CD1c-positive myeloid dendritic cell (primary cell): ENCODE measurements at regions not wholly inside any gene's neighbourhood (a gene's known extent, or its start where the extent isn't known, plus 50 kb on each side); places are given as distances from the start of the nearest gene placed in this dataset.
"Not testable (repeated sequence)": the region's sequence is repeated elsewhere in the genome, so short reads cannot be mapped to it uniquely, and the experiment has no call there.

ENCODE experiments used
- DNase-seq: peaks from one replicate; pipeline ENCODE4 v3.0.0-alpha.2; 2016; ENCODE audit errors: extremely low spot score

- DNase-seq = no peak
Measured at GRCh38 chr5:25393256-25393655, 748.5 kb upstream of the CDH10 start.

GRCh38 chr5:25387953-25388352 lies 743.2 kb upstream of the CDH10 start:
- no peak for DNase-seq

GRCh38 chr5:25362799-25363198 lies 718.0 kb upstream of the CDH10 start:
- DNase-seq = no peak

DNA sequence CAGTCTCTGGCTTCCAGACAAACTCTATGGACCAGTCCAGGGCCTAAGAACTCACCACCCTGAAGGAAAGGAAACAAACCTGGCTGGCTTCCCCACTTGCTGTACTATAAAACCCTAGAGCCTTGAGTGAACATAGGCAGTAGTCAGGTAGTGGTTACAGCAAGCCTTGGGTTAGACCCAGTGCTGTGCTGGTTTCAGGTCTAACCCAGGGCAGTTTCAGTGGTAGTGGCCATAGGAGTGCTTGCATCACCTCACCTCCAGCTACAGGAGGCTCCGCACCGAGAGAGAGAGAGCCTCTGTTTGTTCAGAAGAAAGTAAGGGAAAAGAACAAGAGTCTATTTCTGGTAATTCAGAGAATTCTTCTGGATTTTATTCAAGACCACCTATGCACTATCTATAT lies 714.1 kb upstream of the CDH10 start:
- DNase-seq = no peak

GRCh38 chr5:25357605-25358004 lies 712.8 kb upstream of the CDH10 start:
- DNase-seq = no peak

GRCh38 chr5:25349746-25350145 lies 705.0 kb upstream of the CDH10 start:
- DNase-seq = no peak

DNA sequence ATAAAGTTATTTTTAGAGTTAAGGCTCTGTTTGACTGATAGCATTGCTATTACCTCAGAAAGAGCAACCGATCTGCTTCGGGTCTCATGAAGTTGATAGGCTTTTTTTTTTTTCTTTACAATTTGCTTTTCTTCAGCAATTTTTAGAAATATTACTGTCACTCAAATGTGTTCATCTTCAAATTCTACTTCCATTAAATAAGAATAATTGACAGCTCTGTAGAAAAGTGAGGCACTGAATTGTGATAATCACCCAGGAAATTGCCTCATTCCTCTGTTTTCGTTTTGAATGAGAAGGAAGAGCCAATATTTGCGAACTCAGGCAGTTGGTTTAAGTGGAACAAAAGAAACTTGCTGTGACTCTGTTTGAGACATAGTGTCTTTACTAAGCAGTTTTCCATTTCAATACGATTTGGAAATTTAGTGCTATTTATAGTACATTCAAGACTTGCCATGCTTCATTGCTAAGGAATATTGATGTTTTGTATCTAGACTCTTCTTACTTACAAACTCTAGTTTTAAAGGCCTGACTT lies 700.5 kb upstream of the CDH10 start:
- no peak for DNase-seq

DNA sequence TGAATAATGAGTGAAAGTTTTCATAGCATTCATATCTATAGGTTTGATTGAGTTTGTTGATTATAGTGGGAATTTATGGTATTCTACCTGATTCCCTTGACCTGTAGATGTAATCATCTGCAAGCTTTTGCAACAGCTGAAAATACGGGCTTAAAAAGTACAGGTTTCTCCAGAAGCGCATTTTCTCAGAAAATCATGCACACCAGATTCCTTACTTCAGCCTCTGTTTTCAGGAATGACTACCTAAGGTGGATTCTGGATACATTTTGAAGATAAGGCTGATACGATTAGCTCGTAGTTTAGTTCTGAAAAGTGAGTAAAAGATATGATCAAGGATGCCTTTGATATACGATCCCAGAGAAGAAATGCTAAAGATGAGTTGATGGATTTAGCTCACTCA lies 694.8 kb upstream of the CDH10 start:
- no peak for DNase-seq

- no peak for DNase-seq
Measured at GRCh38 chr5:25334350-25334749, 689.6 kb upstream of the CDH10 start.

DNA sequence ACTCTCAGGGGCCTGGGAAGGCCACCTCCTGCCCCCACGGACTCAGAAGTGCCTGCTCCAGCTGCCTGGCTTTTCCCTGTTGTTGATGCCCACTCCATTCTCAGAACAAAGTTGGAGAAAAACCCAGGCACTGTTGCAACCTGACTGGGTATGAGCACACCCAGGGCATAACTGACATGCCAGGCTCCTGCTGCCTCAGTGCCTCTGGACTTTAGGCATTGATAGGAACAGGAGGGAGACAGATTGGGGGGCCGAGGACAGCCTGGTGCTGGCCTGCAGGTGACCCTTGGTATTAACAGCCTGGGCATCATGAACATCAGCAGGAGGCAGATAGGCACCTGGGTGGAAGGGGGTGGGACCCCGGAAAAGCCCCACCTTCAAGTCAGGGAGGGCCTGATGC lies 685.9 kb upstream of the CDH10 start:
- DNase-seq = no peak

DNA sequence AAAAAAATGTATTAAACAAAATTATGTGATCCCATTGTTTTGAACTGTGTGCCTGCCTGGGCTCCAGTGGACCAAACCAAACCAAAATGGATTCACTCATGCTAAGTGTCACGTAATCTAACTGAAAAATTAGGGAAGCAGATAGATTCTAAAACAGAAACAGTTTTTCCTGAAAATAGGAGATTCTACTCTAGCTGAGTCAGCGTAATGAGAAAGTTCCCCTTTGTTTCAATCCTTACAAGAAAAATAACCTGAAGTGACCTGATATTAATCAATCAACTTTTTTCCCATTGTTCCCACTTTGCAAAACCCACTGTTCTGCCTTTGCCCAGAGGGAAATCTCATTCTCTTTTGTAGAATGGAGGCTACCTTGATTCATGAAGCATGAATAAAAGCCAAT lies 682.4 kb upstream of the CDH10 start:
- DNase-seq = no peak

DNA sequence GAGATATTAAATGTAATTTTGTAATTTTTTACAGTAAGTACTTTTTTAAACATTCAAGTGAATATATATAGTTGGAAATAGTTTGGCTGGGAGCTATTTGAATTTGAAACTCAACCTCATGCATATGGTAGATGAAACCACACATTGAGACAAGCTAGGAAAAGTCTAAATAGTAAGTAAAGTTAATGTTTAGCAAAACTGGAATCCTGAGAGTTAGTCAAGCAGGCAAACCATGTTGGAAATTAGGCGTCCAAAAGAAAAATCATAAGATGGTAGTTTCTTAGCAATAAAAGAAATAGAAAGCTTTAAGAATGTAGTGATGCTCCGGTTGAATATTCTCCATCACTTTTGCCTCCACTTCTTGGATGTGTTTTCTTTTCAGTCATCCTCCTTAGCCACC lies 657.1 kb upstream of the CDH10 start:
- no peak for DNase-seq

DNA sequence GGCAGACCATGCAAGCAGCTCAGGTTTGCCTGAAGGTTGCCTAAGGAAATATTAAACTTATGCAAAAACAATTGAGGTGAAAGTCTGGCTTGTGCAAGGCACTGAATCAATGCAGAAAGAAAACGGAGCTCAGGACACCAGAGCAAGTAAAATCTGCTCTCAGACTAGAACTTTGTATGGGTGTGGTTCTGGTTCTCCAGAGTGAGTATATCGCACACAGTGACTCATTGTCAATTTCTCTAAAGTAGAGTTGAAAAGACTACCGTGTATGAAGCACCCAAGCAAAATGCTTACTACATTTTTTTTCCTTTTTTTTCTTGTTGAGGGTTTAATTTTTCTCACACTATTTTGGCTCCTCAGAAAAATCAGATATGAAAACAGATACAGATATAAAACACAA lies 650.3 kb upstream of the CDH10 start:
- no peak for DNase-seq

DNA sequence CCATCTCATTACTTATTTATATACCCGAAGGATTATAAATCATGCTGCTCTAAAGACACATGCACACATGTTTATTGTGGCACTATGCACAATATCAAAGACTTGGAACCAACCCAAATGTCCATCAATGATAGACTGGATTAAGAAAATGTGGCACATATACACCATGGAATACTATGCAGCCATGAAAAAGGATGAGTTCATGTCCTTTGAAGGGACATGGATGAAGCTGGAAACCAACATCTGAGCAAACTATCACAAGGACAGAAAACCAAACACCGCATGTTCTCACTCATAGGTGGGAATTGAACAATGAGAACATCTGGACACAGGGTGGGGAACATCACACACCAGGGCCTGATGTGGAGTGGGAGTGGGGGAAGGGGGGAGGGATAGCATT lies 645.0 kb upstream of the CDH10 start:
- not testable (repeated sequence) for DNase-seq

DNA sequence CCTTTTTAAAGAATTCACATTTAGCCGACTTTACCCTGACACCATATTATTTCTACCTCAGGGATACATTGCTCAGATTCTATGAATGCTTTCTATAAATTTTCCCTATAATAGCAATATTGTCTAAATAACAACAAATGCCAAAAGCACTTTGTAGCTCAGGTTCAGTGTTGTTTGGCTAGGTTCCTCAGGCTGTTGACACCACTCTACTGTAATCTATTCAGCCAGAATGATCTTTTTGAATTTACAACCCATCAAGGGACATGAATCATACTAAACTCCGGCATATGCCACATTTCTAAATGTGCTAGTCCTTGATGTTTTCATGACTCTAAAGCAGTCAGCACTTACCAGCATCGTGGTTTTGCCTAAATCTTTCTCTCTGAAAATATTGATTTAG lies 641.5 kb upstream of the CDH10 start:
- no peak for DNase-seq

GRCh38 chr5:25285136-25285535 lies 640.4 kb upstream of the CDH10 start:
- no peak for DNase-seq

DNA sequence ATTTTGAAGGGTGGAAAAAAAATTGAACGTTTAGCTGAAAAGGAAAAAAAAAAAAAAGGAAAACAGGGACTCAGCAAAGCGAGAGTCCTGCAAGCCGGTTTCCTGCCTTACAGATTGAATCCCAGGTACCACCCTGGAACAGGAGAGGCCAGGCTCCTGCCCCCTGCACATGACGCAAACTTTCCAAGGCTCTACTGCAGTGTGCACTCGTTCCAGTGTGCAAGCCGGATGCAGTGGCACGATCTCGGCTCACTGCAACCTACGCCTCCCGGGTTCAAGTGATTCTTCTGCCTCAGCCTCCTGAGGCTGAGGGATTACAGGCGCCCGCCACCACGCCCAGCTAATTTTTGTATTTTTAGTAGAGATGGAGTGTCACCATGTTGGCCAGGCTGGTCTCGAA lies 618.7 kb upstream of the CDH10 start:
- not testable (repeated sequence) for DNase-seq

- DNase-seq = no peak
Measured at GRCh38 chr5:25262221-25262620, 617.4 kb upstream of the CDH10 start.

- DNase-seq = no peak
Measured at GRCh38 chr5:25255128-25255527, 610.4 kb upstream of the CDH10 start.

- DNase-seq = no peak
Measured at GRCh38 chr5:25241981-25242380, 597.2 kb upstream of the CDH10 start.

- not testable (repeated sequence) for DNase-seq
Measured at GRCh38 chr5:25238720-25239119, 593.9 kb upstream of the CDH10 start.

- DNase-seq = no peak
Measured at GRCh38 chr5:25224316-25224982, 579.7 kb upstream of the CDH10 start.

- not testable (repeated sequence) for DNase-seq
Measured at GRCh38 chr5:25199902-25200301, 555.1 kb upstream of the CDH10 start.

DNA sequence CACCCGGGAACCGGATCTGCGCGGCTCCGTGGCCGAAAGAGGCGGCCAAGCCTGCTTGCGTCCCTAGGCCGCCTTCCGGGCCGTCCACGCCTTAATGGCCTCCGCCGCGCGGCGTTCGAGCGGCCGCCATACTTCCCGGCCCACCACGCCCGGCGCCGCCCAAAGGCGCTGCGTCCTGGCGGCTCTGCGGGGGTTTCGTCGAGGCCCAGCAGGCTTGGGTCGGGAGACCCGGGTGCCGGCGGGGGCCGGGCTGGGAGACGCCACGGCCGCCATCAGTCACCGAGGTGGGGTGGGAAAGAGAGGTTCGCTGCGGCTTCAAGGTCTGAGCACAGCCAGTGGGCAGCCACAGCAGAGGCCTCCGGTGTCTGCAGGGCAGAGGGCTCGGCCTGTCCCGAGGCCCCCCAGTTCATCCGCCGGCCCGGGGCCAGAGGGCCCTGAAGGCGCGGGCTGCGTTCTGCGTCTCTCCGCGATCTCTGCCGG lies 545.8 kb upstream of the CDH10 start:
- DNase-seq = no peak
